Left lung (tissue), 4 donors: ENCODE measurements at regions not wholly inside any gene's neighbourhood (a gene's known extent, or its start where the extent isn't known, plus 50 kb on each side); places are given as distances from the start of the nearest gene placed in this dataset.

Experiments
- ATAC-seq: fragments of 200-7000 bp; cut with Tn5 transposase; one replicate; pipeline ENCODE4 v1.9.1; 2020; ENCODE audit warnings: moderate library complexity
- DNase-seq, 4 donors: peaks; one replicate each; pipeline ENCODE4 v3.0.0-alpha.2; 2013 to 2020
- H3K27ac ChIP-seq, 2 donors: fragments of 200-600 bp; sonication (generic) in 1 of 2; one replicate each; pipeline versions ENCODE4 v1.5.0 to v1.8.0; 2020 to 2021
- H3K27me3 ChIP-seq, 2 donors: fragments of 200-600 bp; sonication (generic) in 1 of 2; one replicate each; pipeline versions ENCODE4 v1.5.0 to v1.8.0; 2020 to 2021
- H3K36me3 ChIP-seq, 2 donors: fragments of 200-600 bp; sonication (generic) in 1 of 2; one replicate each; pipeline versions ENCODE4 v1.5.0 to v1.8.0; 2020 to 2021
- H3K4me1 ChIP-seq, 2 donors: fragments of 200-600 bp; one replicate each; pipeline ENCODE4 v1.8.0; 2021
- H3K4me3 ChIP-seq, 2 donors: fragments of 200-600 bp; sonication (generic) in 1 of 2; one replicate each; pipeline versions ENCODE4 v1.5.0 to v1.8.0; 2020 to 2021; ENCODE audit warnings: mild to moderate bottlenecking in 1 of 2
- H3K9me3 ChIP-seq, 2 donors: fragments of 200-600 bp; sonication (generic) in 1 of 2; one replicate each; pipeline versions ENCODE4 v1.5.0 to v1.8.0; 2020 to 2021
- CTCF ChIP-seq, 2 donors: fragments of 200-600 bp; sonication (generic) in 1 of 2; IDR thresholded peaks; one replicate each; pipeline versions ENCODE4 v1.5.0 to v1.8.0; 2021; ENCODE audit warnings: antibody characterized with exemption in 2 of 2
- intact Hi-C, 2 donors: fragments of 100-400 bp; cut with DNase I; formaldehyde crosslinking; loops; one replicate each; pipeline versions ENCODE4 v1.11.2 to v1.14.2; 2022
- donor health status: DM: no; HTN: yes; CAD: no.
- donor health status: DM: no; HTN: no; CAD: no.

- Histone ChIP-seq H3K4me1 (no peaks in the 10 kb centered on the region), H3K27me3 (no peaks in the 10 kb centered on the region), H3K9me3 (peaks cover 0 to 3% of the 10 kb centered on the region in 2 donors), H3K4me3 (no peak overlapping the region), H3K36me3 (no peaks in the 10 kb centered on the region), H3K27ac (no peak overlapping the region)
- intact Hi-C loops, result no loop called here
- DNase-seq (no peak), ATAC-seq (no peak)
- TF ChIP-seq CTCF (IDR thresholded peaks at IDR 0.05), result no peak
Observed at GRCh38 chr5:24367216-24367615, 277.6 kb downstream of the CDH10 start.

GRCh38 chr5:24368115-24368514 lies 276.7 kb downstream of the CDH10 start:
- intact Hi-C loops, result no loop called here
- Histone ChIP-seq H3K4me3 (no peak overlapping the region), H3K27ac (no peak overlapping the region), H3K27me3 (no peaks in the 10 kb centered on the region), H3K4me1 (no peaks in the 10 kb centered on the region), H3K9me3 (peaks cover 0 to 3% of the 10 kb centered on the region in 2 donors), H3K36me3 (no peaks in the 10 kb centered on the region)
- DNase-seq (no peak), ATAC-seq (no peak)
- TF ChIP-seq CTCF (IDR thresholded peaks at IDR 0.05), result no peak

GRCh38 chr5:24376210-24376609 lies 268.6 kb downstream of the CDH10 start:
- H3K27me3 ChIP-seq, result no peaks in the 10 kb centered on the region
- no peaks in the 10 kb centered on the region for H3K4me1 ChIP-seq
- H3K36me3 ChIP-seq, result no peaks in the 10 kb centered on the region
- no peak for DNase-seq
- H3K9me3 ChIP-seq, result no peaks in the 10 kb centered on the region
- H3K27ac ChIP-seq, result no peak overlapping the region
- no peak for ATAC-seq
- intact Hi-C loops, result no loop called here
- H3K4me3 ChIP-seq, result no peak overlapping the region
- TF ChIP-seq CTCF (IDR thresholded peaks at IDR 0.05), result no peak

- ATAC-seq (no peak), DNase-seq (no peak)
- Histone ChIP-seq H3K4me1 (no peaks in the 10 kb centered on the region), H3K36me3 (no peaks in the 10 kb centered on the region), H3K9me3 (no peaks in the 10 kb centered on the region), H3K27me3 (no peaks in the 10 kb centered on the region), H3K4me3 (no peak overlapping the region), H3K27ac (no peak overlapping the region)
- TF ChIP-seq CTCF (IDR thresholded peaks at IDR 0.05), result no peak
- intact Hi-C loops, result no loop called here
Observed at GRCh38 chr5:24376616-24377015, 268.2 kb downstream of the CDH10 start.

GRCh38 chr5:24381861-24382489 lies 262.8 kb downstream of the CDH10 start:
- H3K4me1 ChIP-seq, result no peaks in the 10 kb centered on the region
- H3K27ac ChIP-seq, result no peak overlapping the region
- no peaks in the 10 kb centered on the region for H3K27me3 ChIP-seq
- DNase-seq (no peak), ATAC-seq (no peak)
- H3K4me3 ChIP-seq, result no peak overlapping the region
- H3K36me3 ChIP-seq, result no peaks in the 10 kb centered on the region
- TF ChIP-seq CTCF (IDR thresholded peaks at IDR 0.05), result no peak
- no peaks in the 10 kb centered on the region for H3K9me3 ChIP-seq
- intact Hi-C loops, result no loop called here
